Middle frontal gyrus (tissue), 1 donor: ENCODE measurements at regions not wholly inside any gene's neighbourhood (a gene's known extent, or its start where the extent isn't known, plus 50 kb on each side); places are given as distances from the start of the nearest gene placed in this dataset.
"Not testable (repeated sequence)": the region's sequence is repeated elsewhere in the genome, so short reads cannot be mapped to it uniquely, and the experiment has no call there.

Experiments used
- DNase-seq: peaks from one replicate; pipeline ENCODE4 v3.0.0-alpha.2; 2015; ENCODE audit warnings: low spot score; ENCODE audit errors: extremely low spot score

- DNase-seq = no peak
These were observed 131.3 kb upstream of the MTHFD1L start for GRCh38 chr6:150734235-150734634.

DNA sequence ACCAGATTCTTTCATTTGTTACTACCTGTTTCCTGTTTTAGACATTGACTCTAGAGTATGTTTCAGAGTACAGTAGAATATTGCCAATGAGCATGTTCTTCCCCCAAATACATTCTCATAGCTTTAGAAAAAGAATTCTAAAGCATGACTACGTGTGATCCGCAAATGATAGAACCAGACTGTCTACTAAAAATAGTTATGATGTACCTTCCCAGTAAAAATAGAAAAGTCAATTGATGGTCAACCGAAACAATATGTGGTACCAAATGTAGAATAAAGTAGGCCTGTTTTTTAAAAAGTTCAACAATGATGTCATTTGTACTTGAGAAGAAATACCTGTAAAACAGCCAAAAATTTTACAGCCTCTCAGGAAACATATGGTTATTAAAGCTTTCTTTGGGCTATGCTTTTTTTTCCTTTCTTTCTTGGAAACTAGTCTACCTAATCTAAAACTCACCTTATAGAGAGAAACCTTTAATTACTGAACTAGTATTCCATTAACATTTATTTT, 130.1 kb upstream of the MTHFD1L start:
- no peak for DNase-seq

- no peak for DNase-seq
These were observed 127.3 kb upstream of the MTHFD1L start for GRCh38 chr6:150738092-150738629.

DNA sequence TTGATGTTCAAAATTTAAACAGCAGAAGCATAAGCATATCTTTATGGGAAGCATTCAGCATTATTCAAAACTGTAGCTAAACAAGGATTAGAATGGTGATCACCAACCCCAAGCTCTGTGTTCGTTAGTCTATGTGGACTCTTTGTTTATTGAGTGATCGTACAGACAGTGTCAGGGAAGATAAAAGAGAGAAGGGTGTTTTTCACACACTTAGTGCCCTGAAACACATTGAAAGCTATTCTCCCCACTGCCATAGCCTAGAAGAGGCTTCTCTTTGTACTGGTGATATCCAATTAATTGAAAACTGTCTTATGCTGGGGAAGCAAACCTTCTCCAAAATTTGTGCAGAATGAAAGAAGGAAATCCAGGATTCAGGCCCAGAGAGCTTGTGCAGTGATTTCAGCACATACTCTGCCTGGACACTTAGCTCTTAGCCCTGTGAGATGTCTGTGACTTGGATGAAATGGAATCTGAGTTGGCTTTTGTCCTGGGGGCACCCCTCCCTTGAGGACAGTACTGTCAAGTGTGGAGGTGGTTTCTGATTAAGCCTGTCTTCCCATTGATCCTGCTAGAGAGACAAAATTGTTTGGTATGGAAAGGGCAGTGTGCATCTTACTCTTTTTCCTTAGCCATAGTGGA, 125.7 kb upstream of the MTHFD1L start:
- no peak for DNase-seq

DNA sequence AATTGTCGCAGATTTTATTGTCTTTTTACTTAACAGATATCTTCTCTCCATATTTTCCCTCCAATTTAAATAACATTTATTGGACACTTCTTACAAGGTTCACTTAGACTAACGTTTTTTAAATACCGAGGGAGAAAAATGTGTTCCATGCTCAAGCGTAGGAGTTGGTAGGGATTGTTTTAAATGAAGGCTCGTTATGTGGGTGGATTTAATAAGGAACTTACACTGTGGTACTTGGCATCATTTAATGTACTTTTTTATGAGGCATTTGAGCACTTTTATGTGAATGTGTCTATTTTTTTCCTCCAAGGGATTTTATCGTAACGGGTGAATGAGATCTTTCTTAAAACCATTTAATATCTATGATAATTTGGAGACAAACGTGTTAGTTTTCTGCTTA, 125.0 kb upstream of the MTHFD1L start:
- DNase-seq = no peak

DNA sequence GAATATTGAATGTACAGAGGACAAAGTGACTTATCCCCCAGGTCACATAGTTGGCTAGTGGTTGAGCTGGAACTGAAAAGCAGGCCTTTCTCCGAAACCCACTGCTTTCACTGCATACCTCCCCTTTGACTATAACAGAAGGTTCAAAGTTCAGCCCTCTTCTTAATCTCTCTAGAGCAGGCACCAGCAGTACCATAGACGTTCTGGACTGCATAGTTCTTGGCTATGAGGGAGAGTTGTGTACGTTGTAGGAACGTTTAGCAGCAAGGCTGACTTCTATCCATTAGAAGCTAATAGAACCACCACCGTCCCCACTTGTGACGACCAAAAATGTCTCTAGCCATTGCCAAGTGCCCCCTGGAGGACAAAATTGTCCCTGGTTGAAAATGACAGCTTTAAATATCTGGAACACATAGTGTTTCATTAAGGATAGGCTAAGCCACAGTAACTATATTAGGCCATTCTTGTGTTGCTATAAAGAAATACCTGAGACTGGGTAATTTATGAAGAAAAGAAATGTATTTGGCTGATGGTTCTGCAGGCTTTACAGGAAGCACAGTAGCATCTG, 123.8 kb upstream of the MTHFD1L start:
- DNase-seq = no peak

GRCh38 chr6:150744522-150745260, 120.8 kb upstream of the MTHFD1L start:
- DNase-seq = no peak

DNA sequence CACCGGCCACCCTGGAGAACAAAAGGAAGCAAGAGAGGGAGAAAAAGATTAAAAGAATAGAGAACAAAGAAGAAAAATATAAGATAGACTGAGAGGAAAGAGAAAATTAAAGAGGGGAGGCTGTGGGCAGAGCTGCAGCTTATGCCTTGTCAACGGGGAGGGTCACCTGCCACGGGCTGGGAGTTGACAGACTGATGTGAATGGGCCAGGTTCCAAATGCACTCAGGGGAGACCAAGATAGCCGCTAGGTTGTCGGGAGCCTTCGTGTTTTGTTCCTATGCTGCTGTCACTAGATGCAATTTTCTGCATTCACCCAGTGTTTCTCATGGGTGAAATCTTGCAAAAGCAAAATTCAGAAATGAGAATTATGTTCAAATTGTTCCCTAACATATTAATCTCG, 119.6 kb upstream of the MTHFD1L start:
- DNase-seq = no peak

DNA sequence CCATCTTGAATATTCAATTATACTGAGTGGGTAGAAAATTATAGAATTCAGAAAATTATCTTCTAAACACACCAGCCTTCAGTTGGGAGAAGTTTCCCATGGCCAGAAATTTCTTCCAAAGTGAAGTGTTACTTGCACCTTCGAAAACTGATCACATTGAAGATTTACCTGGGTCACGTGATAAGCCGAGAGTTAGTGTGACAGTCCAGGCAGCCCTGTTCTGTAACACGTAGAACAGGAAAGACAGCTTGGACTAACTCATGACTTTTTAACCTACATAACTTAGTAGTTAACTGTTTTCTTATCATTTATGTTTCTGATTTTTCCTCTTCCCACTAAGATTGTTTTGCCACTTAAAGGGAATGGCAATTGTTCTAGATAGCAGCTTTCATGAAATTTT, 118.3 kb upstream of the MTHFD1L start:
- no peak for DNase-seq

- DNase-seq = no peak
These were observed 116.3 kb upstream of the MTHFD1L start for GRCh38 chr6:150749091-150749670.

DNA sequence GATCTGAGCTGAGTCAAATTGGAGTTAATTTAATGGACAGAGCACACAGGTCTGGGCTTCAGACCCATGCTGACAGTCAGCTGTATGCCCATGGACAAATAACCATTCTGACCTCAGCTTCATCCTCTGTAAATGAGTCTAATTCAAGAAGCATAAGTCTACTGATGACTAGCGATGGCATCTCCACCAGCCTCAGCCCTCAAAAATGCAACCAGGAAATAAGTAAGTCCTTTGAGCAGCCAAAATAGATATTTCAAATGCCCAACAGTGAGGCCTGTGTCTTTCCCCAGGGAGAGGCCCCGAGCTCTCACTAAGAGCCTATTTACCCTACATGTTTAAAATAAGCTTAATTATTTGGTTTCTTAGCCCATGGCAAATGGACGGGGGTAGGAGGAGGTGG, 114.2 kb upstream of the MTHFD1L start:
- DNase-seq = no peak

DNA sequence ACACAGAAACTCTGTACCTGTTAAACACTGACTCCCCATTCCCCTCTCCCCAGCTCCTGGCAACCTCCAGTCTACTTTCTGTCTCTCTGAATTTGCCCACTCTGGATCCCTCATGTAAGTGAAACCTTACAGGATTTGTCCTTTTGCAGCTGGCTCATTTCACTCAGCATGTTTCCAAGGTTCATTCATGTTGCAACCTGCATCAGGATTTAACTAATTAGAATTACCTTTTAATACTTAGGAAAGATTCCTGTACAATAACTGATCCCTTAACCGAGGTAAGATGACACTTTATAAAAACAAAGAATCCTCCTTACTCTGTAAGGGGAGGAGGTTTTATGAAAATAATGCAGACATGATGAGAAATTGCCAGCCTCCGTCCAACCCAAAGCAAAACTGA, 113.1 kb upstream of the MTHFD1L start:
- DNase-seq = no peak

- no peak for DNase-seq
These were observed 112.0 kb upstream of the MTHFD1L start for GRCh38 chr6:150753371-150754064.

- no peak for DNase-seq
These were observed 110.5 kb upstream of the MTHFD1L start for GRCh38 chr6:150755042-150755441.

DNA sequence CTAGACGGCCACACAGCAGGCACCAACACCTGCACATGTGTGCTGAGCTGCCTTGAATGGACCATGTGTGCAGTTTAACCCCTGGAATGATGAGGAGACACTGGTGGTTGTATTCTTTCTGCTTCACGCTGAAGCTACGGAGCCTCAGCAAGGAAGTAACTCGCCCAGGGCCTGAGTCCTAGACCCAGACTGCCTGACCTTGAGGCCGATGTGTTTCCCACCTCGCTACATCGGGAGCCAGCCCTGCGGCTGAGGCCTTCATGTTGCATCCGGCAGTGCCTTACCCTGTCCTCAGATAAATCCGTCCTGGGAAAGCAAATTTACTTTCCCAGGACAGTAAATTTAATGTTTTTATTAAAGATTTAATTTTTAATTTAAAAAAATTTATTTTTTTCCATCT, 110.0 kb upstream of the MTHFD1L start:
- DNase-seq = no peak

- no peak for DNase-seq
These were observed 109.3 kb upstream of the MTHFD1L start for GRCh38 chr6:150756173-150756572.

- DNase-seq = not testable (repeated sequence)
These were observed 107.7 kb upstream of the MTHFD1L start for GRCh38 chr6:150757807-150758206.

DNA sequence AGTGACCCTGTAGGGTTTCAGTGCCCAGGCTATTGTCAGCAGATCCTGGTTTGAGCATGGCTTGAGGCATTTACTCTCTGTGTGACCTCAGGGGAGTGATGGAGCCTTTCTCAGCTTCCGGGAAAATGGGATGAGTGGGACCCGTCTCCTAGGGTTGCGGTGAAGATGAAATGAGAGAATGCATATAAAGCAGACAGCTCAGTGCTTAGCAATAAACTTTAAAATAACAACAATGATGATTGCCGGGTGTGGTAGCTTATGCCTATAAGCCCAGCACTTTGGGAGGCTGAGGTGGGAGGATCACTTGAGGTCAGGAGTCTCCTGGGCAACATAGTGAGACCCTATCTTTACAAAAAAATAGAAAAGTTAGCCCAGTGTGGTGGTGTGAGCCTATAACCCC, 106.0 kb upstream of the MTHFD1L start:
- DNase-seq = no peak

DNA sequence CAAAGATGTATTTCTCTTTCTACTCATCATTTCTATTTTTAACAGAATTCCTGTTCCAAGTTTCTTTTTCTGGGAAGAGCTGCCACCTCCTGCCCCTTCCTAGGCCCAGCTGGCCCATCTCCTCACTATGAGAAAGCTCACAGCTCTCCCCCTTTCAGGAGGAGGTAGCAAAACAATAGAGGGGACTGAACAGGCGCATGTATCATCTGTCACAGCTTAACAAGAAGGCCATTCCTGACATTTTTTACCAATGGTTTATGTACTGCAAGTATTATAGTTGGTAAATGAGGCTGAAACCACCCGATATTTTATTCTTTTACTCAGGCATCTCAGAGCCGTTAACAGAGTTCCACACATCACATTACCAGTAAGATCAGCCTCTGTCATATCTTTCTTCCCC, 103.7 kb upstream of the MTHFD1L start:
- no peak for DNase-seq

DNA sequence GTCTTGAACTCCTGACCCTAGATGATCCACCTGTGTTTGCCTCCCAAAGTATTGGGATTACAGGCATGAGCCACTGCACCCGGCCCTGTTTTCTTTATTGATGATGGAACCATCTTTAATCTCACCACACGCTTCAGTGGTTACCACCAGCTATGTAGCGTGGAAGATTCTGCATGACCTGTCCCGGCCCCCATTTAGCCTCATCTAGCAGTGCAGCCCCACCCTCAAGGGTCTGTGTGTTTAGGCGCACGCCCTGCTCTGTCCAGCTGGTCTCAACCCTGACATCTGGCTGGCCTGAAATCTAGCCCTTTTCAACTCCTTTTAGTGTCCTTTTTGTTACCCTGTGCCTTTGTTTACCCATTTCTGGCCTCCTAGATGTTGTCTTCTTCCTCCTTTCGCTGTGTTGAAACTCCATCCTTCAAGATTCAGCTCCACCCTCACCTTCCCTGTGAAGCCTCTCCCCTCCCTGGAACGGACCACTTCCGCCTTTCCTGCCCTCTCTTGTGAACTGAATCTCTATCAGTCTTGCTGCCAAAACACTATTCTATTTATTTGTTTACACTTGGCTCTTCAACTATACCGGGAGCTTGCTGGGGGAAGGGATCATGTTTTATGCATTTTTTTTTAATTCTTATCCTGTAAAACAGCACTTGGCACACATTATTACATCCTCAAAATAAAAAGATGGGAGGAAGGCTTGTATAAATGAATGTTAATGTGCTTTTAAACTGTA, 101.0 kb upstream of the MTHFD1L start:
- no peak for DNase-seq
